Activated naive CD4-positive, alpha-beta T cell treated with anti-CD3 and anti-CD28 coated beads, Interleukin-2, amount 50 U/mL, for 72 hours (primary cell): ENCODE measurements at regions not wholly inside any gene's neighbourhood (a gene's known extent, or its start where the extent isn't known, plus 50 kb on each side); places are given as distances from the start of the nearest gene placed in this dataset.

Experiments used
- ATAC-seq, 2 donors: fragments of 150-1000 bp; cut with Tn5 transposase; 2 replicates each; pipeline ENCODE4 v1.10.0; 2021; ENCODE audit warnings: mild to moderate bottlenecking in 2 of 2, moderate library complexity in 2 of 2
- DNase-seq, 2 donors: peaks; one replicate each; pipeline ENCODE4 v3.0.0; 2021 to 2022; ENCODE audit warnings: low spot score in 2 of 2
- H3K27ac Mint-ChIP-seq, 2 donors: one replicate each; pipeline ENCODE4 v1.8.0; 2022; ENCODE audit warnings: mild to moderate bottlenecking in 2 of 2, mixed read lengths in 2 of 2
- H3K36me3 Mint-ChIP-seq, 2 donors: one replicate each; pipeline ENCODE4 v1.8.0; 2022; ENCODE audit warnings: mixed read lengths in 2 of 2
- H3K9me3 Mint-ChIP-seq, 2 donors: one replicate each; pipeline ENCODE4 v1.8.0; 2022; ENCODE audit warnings: mixed read lengths in 2 of 2

DNA sequence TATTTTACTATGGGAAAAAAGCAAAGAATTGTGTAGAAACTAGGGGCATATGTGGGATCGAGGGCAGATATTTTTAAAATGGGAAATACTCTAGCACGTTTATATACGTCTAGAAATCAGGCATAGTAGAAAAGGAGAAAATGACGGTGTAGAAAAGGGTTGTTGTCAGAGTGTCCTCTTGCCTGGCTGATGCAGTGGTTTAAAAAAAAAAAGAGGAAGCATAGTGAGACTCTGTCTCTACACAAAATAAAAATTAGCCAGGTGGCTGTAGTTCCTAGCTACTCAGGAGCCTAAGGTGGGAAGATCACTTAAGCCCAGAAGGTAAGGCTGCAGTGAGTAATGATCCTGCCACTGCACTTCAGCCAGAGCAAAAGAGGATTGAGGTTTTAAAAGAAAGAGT, 64.7 kb upstream of the LRRC7 start:
- Mint-ChIP-seq H3K36me3 (no peaks in the 10 kb centered on the region), H3K9me3 (no peaks in the 10 kb centered on the region), H3K27ac (no peak overlapping the region)
- DNase-seq = no peak
- no peak for ATAC-seq

DNA sequence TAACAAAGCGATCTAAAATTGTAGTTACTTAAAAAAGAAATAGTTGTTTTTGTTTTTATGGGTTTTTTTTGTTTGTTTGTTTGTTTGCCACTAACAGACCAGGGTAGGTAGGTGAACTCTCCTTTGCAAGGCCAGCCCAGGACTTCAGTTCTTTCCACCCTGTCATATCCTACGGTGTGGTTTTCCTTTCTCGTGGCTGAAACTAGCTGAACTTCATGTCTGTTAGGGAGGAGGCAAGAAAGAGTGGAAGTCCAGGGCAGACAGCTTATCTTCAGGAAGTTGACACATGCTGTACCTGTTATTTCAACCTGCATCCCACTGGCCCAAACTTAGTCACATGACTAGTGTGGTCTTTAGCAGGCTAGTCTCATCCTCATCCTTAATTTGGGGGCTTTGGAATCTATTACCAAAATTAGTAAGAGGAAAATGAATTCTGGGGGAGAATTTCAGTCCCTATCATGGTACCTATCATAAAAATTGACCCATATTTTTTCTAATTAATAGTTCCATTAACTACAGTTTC, 62.9 kb upstream of the LRRC7 start:
- ATAC-seq = no peak
- Mint-ChIP-seq H3K27ac (no peak overlapping the region), H3K9me3 (no peaks in the 10 kb centered on the region), H3K36me3 (no peaks in the 10 kb centered on the region)
- DNase-seq = no peak

DNA sequence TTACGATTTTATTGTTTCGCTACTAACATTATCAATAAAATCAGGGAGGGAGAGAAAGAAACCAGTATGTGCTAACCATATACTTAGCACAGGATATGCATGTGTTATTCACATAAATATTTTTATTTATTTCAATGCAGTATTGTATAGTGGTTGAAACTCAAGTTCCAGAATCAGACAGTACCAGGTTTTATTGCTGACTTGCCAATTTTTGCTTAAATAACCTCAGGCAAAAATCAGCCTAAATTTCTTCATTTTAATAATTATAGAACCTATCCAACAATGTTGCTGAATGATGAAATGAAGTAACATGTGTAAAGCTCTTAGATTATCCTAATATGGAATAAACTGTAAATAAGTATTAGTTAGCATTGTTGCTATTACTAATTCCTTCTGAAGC, 61.4 kb upstream of the LRRC7 start:
- ATAC-seq (no peak), DNase-seq (no peak)
- H3K36me3 Mint-ChIP-seq = no peaks in the 10 kb centered on the region
- no peaks in the 10 kb centered on the region for H3K9me3 Mint-ChIP-seq
- no peak overlapping the region for H3K27ac Mint-ChIP-seq

DNA sequence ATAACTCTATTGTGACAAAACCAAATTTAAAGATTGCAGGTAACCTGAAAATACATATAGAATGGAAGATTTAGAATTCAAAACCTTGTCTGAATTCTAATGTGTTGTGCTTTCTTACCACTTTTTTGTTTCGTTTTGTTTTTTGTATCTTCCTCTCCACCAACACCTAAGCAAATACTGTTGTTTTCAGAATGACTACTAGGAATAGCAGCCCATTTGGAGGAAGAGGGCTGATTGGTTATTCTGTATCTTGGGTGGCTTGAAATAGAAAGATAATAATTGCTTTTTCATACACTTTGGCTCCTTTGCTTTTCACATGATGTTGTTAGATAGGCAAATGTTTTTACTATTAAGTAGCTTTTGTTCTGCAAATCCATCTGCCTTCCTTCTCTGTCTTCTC, 61.0 kb upstream of the LRRC7 start:
- no peaks in the 10 kb centered on the region for H3K36me3 Mint-ChIP-seq
- H3K9me3 Mint-ChIP-seq = no peaks in the 10 kb centered on the region

DNA sequence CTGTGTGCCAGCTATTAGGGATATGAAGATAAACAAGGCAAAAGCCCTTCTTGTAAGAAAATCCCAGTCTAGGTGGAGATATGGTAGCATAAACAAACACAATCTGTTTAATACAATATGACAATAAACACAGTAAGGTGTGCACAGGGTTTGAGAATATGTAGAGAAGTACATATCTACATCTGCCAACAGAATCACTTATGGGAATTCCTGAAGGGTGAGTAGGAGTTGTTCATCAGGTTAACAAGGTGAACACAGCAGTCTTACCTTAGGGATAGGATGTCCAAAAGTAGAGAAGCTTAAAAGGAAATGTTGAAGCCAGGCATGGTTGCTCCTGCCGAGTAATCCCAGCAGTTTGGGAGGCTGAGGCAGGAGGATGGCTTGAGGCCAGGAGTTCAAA, 57.7 kb upstream of the LRRC7 start:
- Mint-ChIP-seq H3K27ac (peak overlapping the region in 1 of 2 donors; percentile 22), H3K36me3 (no peaks in the 10 kb centered on the region), H3K9me3 (no peaks in the 10 kb centered on the region)
- no peak for DNase-seq
- no peak for ATAC-seq

More for the DNA sequence above, 61.0 kb upstream of the LRRC7 start:
- no peak overlapping the region for H3K27ac Mint-ChIP-seq
- ATAC-seq (no peak), DNase-seq (no peak)

DNA sequence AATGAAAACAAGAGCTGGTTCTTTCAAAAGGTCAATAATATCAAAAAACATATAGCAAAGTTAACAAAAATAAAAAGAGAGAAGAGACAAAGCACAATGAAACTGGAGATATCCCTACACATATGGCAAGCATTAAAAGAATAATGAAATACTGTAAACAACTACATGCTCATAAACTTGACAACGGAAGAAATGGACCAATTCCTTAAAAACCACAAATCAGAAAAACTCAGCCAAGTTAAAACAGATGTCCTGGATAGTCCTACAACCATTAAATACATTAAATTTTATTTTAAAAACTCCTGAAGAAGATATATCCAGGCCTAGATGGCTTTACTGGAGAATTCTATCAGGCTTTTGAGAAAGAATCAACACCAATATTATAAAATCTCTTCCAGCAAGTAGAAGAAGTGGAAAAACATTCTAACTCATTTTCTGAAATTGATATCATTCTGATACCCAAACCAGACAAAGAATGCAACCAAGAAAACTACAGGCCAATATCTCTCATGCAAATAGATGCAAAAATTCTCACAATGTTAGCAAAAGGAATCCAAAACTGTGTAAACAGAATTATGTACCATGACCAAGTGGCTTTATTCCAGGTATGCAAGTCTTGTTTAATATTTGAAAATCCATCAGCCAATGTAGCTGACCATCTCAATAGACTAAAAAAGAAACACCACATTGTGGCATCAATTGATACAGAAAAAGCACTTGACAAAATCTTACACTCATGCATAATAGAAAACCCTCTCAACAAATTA, 56.1 kb upstream of the LRRC7 start:
- Mint-ChIP-seq H3K36me3 (no peaks in the 10 kb centered on the region), H3K9me3 (peaks cover 0 to 4% of the 10 kb centered on the region in 2 donors), H3K27ac (no peak overlapping the region)
- DNase-seq = no peak
- no peak for ATAC-seq

DNA sequence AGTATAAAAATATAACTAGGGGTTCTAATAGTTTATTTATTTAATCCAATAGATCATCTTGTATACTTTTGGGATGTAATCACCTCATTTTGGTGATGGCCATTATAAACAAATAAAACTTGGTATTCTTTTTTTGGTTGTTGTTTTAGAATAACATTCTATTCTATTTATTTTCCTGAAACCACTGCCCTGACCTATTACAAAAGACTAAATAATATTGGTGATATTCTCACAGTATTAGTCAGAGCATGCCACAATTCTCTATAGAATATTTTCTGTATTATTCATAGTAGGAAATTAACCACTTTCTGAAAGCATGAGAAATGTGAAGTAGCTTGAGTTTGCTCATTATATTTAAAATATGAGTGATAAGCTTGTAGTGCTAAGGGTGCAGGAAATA, 54.1 kb upstream of the LRRC7 start:
- H3K36me3 Mint-ChIP-seq = no peaks in the 10 kb centered on the region
- ATAC-seq (no peak), DNase-seq (no peak)
- no peak overlapping the region for H3K27ac Mint-ChIP-seq
- peaks cover 0 to 13% of the 10 kb centered on the region in 2 donors for H3K9me3 Mint-ChIP-seq
